Activated CD8-positive, alpha-beta T cell treated with anti-CD3 and anti-CD28 coated beads for 36 hours (primary cell): ENCODE measurements at regions not wholly inside any gene's neighbourhood (a gene's known extent, or its start where the extent isn't known, plus 50 kb on each side); places are given as distances from the start of the nearest gene placed in this dataset.
"Not testable (repeated sequence)": the region's sequence is repeated elsewhere in the genome, so short reads cannot be mapped to it uniquely, and the experiment has no call there.

ENCODE experiments used
- ATAC-seq: fragments of 200-7000 bp; cut with Tn5 transposase; one replicate; pipeline ENCODE4 v1.10.0; 2021; ENCODE audit warnings: mild to moderate bottlenecking, moderate library complexity
- CTCF ChIA-PET: fragments of 350-600 bp; sonication (Branson Sonifier 250); formaldehyde crosslinking; loops from one replicate; lab custom pipeline; 2021; ENCODE audit warnings: antibody characterized with exemption; lab: Charles Lee
- POLR2A ChIA-PET: fragments of 350-600 bp; sonication (Branson Sonifier 250); formaldehyde crosslinking; loops from one replicate; lab custom pipeline; 2021; ENCODE audit warnings: antibody characterized with exemption; lab: Charles Lee
- DNase-seq: peaks from one replicate; pipeline ENCODE4 v3.0.0-alpha.2; 2020
- H3K27ac Mint-ChIP-seq: one replicate; pipeline ENCODE4 v1.8.0; 2021; ENCODE audit warnings: mild to moderate bottlenecking, mixed read lengths
- H3K27me3 Mint-ChIP-seq: one replicate; pipeline ENCODE4 v1.8.0; 2021; ENCODE audit warnings: mixed read lengths
- H3K36me3 Mint-ChIP-seq: one replicate; pipeline ENCODE4 v1.8.0; 2021; ENCODE audit warnings: low read depth, mixed read lengths
- H3K4me1 Mint-ChIP-seq: one replicate; pipeline ENCODE4 v1.8.0; 2021; ENCODE audit warnings: low read depth, mixed read lengths
- H3K4me3 Mint-ChIP-seq: one replicate; pipeline ENCODE4 v1.8.0; 2021; ENCODE audit warnings: mild to moderate bottlenecking, moderate library complexity, mixed read lengths
- H3K9me3 Mint-ChIP-seq: one replicate; pipeline ENCODE4 v1.8.0; 2021; ENCODE audit warnings: mixed read lengths
- intact Hi-C: fragments of 100-400 bp; cut with micrococcal nuclease; formaldehyde crosslinking; loops from one replicate; pipeline ENCODE4 v1.10.0; 2022
- TF ChIP-seq, protein P1 (sequence below): fragments of 200-600 bp; IDR thresholded peaks from one replicate; pipeline ENCODE4 v1.8.0; 2022; ENCODE audit warnings: antibody characterized with exemption, mild to moderate bottlenecking

DNA sequence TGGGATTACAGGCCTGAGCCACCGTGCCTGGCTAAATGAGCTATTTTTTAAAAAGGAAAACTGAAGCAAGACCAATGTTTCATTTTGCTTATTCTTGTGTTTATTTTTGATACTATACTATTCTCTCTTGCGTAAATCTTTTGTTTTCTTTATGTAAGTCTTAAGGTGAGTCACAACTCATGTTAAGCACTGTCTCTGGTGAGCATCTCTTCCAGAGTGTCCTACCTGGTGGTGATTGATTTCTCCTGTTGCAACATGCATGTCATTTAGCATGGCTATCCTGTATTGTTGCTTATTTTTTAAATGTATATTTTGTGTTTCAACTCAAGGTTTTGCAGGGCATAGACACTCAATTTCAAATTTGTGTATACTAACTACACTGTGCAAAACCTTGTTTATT, 336.0 kb downstream of the RFPL4B start:
- Mint-ChIP-seq H3K4me1 (no peaks in the 10 kb centered on the region), H3K27ac (no peak overlapping the region), H3K9me3 (peaks cover 2% of the 10 kb centered on the region), H3K27me3 (no peaks in the 10 kb centered on the region), H3K4me3 (no peak overlapping the region), H3K36me3 (no peaks in the 10 kb centered on the region)
- intact Hi-C loops, result no loop called here
- ATAC-seq (no peak), DNase-seq (no peak)
- POLR2A ChIA-PET, result no interaction called here
- TF ChIP-seq, protein P1, sequence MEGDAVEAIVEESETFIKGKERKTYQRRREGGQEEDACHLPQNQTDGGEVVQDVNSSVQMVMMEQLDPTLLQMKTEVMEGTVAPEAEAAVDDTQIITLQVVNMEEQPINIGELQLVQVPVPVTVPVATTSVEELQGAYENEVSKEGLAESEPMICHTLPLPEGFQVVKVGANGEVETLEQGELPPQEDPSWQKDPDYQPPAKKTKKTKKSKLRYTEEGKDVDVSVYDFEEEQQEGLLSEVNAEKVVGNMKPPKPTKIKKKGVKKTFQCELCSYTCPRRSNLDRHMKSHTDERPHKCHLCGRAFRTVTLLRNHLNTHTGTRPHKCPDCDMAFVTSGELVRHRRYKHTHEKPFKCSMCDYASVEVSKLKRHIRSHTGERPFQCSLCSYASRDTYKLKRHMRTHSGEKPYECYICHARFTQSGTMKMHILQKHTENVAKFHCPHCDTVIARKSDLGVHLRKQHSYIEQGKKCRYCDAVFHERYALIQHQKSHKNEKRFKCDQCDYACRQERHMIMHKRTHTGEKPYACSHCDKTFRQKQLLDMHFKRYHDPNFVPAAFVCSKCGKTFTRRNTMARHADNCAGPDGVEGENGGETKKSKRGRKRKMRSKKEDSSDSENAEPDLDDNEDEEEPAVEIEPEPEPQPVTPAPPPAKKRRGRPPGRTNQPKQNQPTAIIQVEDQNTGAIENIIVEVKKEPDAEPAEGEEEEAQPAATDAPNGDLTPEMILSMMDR, result no peak
- CTCF ChIA-PET, result no interaction called here

DNA sequence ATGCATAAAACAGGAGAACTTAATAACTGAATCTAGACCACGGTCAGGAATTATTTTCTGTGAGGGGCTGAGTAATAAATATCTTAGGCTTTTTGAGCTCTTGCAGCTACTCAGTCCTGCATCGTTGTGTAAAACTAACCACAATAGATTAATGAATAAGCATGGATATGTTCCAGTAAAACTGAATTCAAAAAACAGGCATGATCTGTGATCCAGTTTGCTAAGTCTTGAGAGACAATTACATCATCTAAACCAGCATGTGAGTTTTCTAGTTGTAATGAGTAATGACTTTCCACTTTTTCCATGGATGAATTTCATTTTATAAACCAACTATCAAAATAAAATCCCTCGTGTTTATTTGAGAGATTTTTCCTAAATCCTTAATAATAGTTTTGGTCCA, 336.8 kb downstream of the RFPL4B start:
- no peaks in the 10 kb centered on the region for H3K27me3 Mint-ChIP-seq
- no peak overlapping the region for H3K27ac Mint-ChIP-seq
- no peak for ATAC-seq
- TF ChIP-seq, protein P1, result no peak
- intact Hi-C loops, result no loop called here
- no peaks in the 10 kb centered on the region for H3K36me3 Mint-ChIP-seq
- DNase-seq, result no peak
- peaks cover 2% of the 10 kb centered on the region for H3K9me3 Mint-ChIP-seq
- no peak overlapping the region for H3K4me3 Mint-ChIP-seq
- no peaks in the 10 kb centered on the region for H3K4me1 Mint-ChIP-seq
- CTCF ChIA-PET, result no interaction called here
- POLR2A ChIA-PET, result no interaction called here

DNA sequence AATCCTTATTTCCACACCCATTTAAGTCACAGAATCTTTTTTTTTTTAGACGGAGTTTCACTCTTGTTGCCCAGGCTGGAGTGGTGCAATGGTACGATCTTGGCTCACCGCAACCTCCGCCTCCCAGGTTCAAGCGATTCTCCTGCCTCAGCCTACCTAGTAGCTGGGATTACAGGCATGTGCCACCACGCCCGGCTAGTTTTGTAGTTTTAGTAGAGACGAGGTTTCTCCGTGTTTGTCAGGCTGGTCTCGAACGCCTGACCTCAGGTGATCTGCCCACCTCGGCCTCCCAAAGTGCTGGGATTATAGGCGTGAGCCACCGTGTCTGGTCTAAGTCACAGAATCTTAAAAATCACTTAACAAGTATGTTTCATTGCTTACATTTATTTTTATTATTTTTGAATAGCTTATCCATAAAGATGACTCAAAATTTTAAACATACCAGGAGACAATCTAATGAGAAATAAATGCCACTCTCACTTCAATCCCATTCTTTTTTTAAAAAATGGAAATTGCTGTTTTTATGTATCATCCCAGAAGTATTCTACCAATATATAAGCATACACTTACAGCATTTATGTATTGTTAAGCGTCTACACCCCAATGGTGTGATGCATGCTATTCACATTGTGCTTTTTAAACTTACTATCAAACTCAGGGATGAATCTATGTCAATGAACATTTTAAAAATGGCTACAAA, 338.5 kb downstream of the RFPL4B start:
- intact Hi-C loops, result not testable (repeated sequence)

DNA sequence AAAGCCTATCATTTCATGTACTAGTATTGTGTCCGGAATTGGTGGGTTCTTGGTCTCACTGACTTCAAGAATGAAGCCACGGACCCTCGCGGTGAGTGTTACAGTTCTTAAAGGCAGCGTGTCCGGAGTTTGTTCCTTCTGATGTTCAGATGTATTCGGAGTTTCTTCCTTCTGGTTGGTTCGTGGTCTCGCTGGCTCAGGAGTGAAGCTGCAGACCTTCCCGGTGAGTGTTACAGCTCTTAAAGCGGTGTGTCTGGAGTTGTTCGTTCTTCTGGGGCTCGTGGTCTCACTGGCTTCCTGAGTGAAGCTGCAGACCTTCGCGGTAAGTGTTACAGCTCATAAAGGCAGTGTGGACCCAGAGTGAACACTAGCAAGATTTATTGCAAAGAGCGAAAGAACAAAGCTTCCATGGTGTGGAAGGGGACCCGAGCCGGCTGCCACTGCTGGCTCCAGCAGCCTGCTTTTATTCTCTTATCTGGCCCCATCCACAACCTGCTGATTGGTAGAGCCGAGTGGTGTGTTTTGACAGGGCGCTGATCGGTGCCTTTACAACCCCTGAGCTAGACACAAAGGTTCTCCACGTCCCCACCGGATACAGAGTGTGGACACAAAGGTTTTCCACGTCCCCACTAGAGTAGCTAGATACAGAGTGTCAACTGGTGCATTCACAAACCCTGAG, 341.5 kb downstream of the RFPL4B start:
- ATAC-seq, H3K4me3 Mint-ChIP-seq, H3K36me3 Mint-ChIP-seq, POLR2A ChIA-PET, H3K27me3 Mint-ChIP-seq, H3K4me1 Mint-ChIP-seq, CTCF ChIA-PET, H3K27ac Mint-ChIP-seq, intact Hi-C loops, H3K9me3 Mint-ChIP-seq, DNase-seq: not testable (repeated sequence)

More for the DNA sequence above, 338.5 kb downstream of the RFPL4B start:
- H3K27ac Mint-ChIP-seq, ATAC-seq, H3K4me1 Mint-ChIP-seq, H3K4me3 Mint-ChIP-seq, H3K27me3 Mint-ChIP-seq, H3K9me3 Mint-ChIP-seq, H3K36me3 Mint-ChIP-seq, POLR2A ChIA-PET, DNase-seq, CTCF ChIA-PET: not testable (repeated sequence)

DNA sequence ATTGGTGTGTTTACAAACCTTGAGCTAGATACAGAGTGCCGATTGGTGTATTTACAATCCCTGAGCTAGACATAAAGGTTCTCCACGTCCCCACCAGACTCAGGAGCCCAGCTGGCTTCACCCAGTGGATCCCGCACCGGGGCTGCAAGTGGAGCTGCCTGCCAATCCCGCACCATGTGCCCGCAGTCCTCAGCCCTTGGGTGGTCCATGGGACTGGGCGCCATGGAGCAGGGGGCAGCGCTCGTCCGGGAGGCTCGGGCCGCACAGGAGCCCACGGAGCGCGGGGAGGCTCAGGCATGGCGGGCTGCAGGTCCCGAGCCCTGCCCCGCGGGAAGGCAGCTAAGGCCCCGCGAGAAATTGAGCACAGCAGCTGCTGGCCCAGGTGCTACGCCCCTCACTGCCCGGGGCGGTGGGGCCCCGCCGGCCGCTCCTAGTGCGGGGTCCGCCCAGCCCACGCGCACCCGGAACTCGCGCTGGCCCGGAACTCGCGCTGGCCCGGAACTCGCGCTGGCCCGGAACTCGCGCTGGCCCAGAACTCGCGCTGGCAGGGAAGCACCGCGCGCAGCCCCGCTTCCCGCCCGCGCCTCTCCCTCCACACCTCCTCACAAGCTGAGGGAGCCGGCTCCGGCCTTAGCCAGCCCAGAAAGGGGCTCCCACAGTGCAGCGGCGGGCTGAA, 342.2 kb downstream of the RFPL4B start:
- H3K4me1 Mint-ChIP-seq, DNase-seq, intact Hi-C loops, CTCF ChIA-PET, H3K9me3 Mint-ChIP-seq, ATAC-seq, H3K4me3 Mint-ChIP-seq, H3K36me3 Mint-ChIP-seq, POLR2A ChIA-PET, H3K27ac Mint-ChIP-seq, H3K27me3 Mint-ChIP-seq: not testable (repeated sequence)

DNA sequence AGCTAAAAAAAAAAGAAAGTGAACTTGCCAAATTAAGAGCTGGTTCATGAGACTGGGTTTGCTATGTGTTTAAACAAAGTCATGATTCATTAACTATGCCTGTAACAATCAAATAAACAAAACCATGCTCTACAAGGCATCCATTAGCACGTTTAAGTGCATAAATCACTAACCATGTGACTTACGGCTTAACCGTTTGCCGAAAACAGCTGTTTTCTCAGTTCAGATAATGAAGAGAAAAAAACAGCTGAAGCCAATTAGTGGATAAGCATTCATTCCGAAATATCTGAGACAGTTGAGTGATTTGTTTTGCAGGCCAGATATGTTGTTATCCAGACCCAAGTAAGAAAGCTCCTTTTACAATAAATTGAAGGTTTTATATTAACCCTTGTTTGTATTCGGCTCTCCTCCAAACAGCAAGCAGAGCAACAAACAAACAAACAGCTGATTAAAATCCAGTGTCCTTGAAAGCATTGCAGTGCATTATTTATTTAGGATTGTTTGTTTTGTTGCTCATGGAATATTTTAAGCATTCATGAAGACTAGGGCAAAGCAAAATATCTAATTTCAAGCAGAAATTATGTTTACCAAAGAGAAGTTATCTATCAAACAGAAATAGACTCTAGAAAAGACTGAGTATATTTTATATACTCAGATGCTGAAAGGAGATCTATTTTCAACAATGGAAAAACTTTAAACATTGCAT, 343.5 kb downstream of the RFPL4B start:
- no peak overlapping the region for H3K27ac Mint-ChIP-seq
- H3K36me3 Mint-ChIP-seq, result no peaks in the 10 kb centered on the region
- CTCF ChIA-PET, result no interaction called here
- no peak overlapping the region for H3K4me3 Mint-ChIP-seq
- POLR2A ChIA-PET, result no interaction called here
- ATAC-seq (no peak), DNase-seq (no peak)
- H3K9me3 Mint-ChIP-seq, result no peaks in the 10 kb centered on the region
- TF ChIP-seq, protein P1, result no peak
- no peaks in the 10 kb centered on the region for H3K4me1 Mint-ChIP-seq
- intact Hi-C loops, result no loop called here
- no peaks in the 10 kb centered on the region for H3K27me3 Mint-ChIP-seq
